ENCODE measurements at regions not wholly inside any gene's neighbourhood (a gene's known extent, or its start where the extent isn't known, plus 50 kb on each side); places are given as distances from the start of the nearest gene placed in this dataset.

GRCh38 chrX:39601231-39602177 lies 496.3 kb downstream of the BCOR start:
- DNase-seq (ENCODE audit: low spot score): no peak

GRCh38 chrX:39602195-39602594 lies 495.6 kb downstream of the BCOR start:
- DNase-seq (ENCODE audit: low spot score): no peak

GRCh38 chrX:39603230-39603629 lies 494.5 kb downstream of the BCOR start:
- no peak for DNase-seq (ENCODE audit: low spot score)

- DNase-seq (ENCODE audit: low spot score): no peak
Measured at GRCh38 chrX:39605183-39605582, 492.6 kb downstream of the BCOR start.

GRCh38 chrX:39605866-39606265 lies 491.9 kb downstream of the BCOR start:
- no peak for DNase-seq (ENCODE audit: low spot score)

- no peak for DNase-seq (ENCODE audit: low spot score)
Measured at GRCh38 chrX:39609941-39610340, 487.8 kb downstream of the BCOR start.

GRCh38 chrX:39611468-39611867 lies 486.3 kb downstream of the BCOR start:
- no peak for DNase-seq (ENCODE audit: low spot score)

GRCh38 chrX:39613482-39613995 lies 484.2 kb downstream of the BCOR start:
- DNase-seq (ENCODE audit: low spot score): no peak

GRCh38 chrX:39613997-39614679 lies 483.6 kb downstream of the BCOR start:
- DNase-seq (ENCODE audit: low spot score): no peak

GRCh38 chrX:39614680-39614998 lies 483.1 kb downstream of the BCOR start:
- no peak for DNase-seq (ENCODE audit: low spot score)

- DNase-seq (ENCODE audit: low spot score): no peak
Measured at GRCh38 chrX:39616098-39616729, 481.5 kb downstream of the BCOR start.

- no peak for DNase-seq (ENCODE audit: low spot score)
Measured at GRCh38 chrX:39616731-39617130, 481.0 kb downstream of the BCOR start.

GRCh38 chrX:39618178-39618577 lies 479.6 kb downstream of the BCOR start:
- DNase-seq (ENCODE audit: low spot score): no peak

GRCh38 chrX:39619182-39620009 lies 478.4 kb downstream of the BCOR start:
- peak; percentile 33 for DNase-seq (ENCODE audit: low spot score)

GRCh38 chrX:39624166-39624565 lies 473.6 kb downstream of the BCOR start:
- no peak for DNase-seq (ENCODE audit: low spot score)

GRCh38 chrX:39625810-39626209 lies 471.9 kb downstream of the BCOR start:
- no peak for DNase-seq (ENCODE audit: low spot score)

- no peak for DNase-seq (ENCODE audit: low spot score)
Measured at GRCh38 chrX:39626749-39627148, 471.0 kb downstream of the BCOR start.

GRCh38 chrX:39627257-39627656 lies 470.5 kb downstream of the BCOR start:
- DNase-seq (ENCODE audit: low spot score): no peak

GRCh38 chrX:39629001-39629400 lies 468.8 kb downstream of the BCOR start:
- DNase-seq (ENCODE audit: low spot score): peak; percentile 13

- DNase-seq (ENCODE audit: low spot score): no peak
Measured at GRCh38 chrX:39630344-39630743, 467.4 kb downstream of the BCOR start.
